HUES6 (cell line): ENCODE measurements at regions not wholly inside any gene's neighbourhood (a gene's known extent, or its start where the extent isn't known, plus 50 kb on each side); places are given as distances from the start of the nearest gene placed in this dataset.

Experiments used
- H3K27ac ChIP-seq: 2 replicates; pipeline ENCODE4 v1.7.0; 2013; ENCODE audit warnings: low read depth, mild to moderate bottlenecking, low read length, inconsistent platforms
- H3K27me3 ChIP-seq: 2 replicates; pipeline ENCODE4 v1.6.1; 2013; ENCODE audit warnings: low read length; ENCODE audit not compliant: control insufficient read depth, insufficient read depth
- H3K36me3 ChIP-seq: 2 replicates; pipeline ENCODE4 v1.6.1; 2013; ENCODE audit warnings: low read length; ENCODE audit not compliant: control insufficient read depth, insufficient read depth
- H3K4me1 ChIP-seq: 2 replicates; pipeline ENCODE4 v1.6.1; 2013; ENCODE audit warnings: low read length; ENCODE audit not compliant: control insufficient read depth, insufficient read depth
- H3K4me3 ChIP-seq: 2 replicates; pipeline ENCODE4 v1.5.1; 2013; ENCODE audit warnings: low read depth, low read length
- H3K9ac ChIP-seq: one replicate; pipeline ENCODE4 v1.6.1; 2013; ENCODE audit warnings: mild to moderate bottlenecking, low read length
- H3K9me3 ChIP-seq: 2 replicates; pipeline ENCODE4 v1.6.1; 2013; ENCODE audit warnings: low read depth, low read length; ENCODE audit not compliant: control insufficient read depth, insufficient read depth

DNA sequence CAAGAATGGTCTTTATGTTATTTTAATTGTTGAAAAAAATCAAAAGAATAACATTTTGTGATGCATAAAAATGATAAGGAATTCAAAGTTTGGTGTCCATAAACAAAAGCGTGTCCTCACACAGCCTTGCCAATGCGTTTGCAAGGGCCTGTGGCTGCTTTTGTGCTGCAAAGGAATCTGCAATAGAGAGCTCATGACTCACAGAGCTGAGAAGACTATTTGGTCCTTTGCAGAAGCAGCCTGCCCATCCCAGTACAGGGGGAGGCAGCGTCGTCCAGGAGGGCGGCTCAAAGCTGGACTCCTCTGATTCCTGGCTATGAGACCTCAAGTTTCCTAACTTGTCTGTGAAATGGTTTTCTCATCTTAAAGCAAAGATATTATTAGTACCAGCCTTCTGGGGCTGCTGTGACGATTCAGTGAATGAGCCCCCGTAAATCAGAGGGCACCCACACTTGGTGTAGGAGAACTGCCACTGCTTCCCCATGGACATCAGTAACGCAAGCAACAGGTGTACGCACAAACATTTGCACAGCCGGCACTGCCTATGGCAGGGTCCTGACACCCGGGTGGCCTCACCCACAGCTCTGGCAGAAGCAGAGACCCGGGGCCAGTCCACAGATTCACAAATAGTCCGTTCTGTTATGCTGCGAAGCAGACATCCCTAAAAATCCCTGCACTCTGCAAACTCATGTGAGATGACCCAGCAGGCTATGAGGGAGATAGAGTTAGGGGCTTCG is 70.6 kb upstream of the ASAP2 start:
- 0 out of 2 replicates have a peak, but pooled peaks cover 7% of the 10 kb centered on the region for H3K4me1 ChIP-seq
- H3K9ac ChIP-seq = no peak overlapping the region
- H3K36me3 ChIP-seq = no peaks in the 10 kb centered on the region
- H3K9me3 ChIP-seq = peaks cover 17% of the 10 kb centered on the region
- no peak overlapping the region for H3K4me3 ChIP-seq
- H3K27me3 ChIP-seq = peaks cover 12% of the 10 kb centered on the region
- H3K27ac ChIP-seq = no peak overlapping the region

DNA sequence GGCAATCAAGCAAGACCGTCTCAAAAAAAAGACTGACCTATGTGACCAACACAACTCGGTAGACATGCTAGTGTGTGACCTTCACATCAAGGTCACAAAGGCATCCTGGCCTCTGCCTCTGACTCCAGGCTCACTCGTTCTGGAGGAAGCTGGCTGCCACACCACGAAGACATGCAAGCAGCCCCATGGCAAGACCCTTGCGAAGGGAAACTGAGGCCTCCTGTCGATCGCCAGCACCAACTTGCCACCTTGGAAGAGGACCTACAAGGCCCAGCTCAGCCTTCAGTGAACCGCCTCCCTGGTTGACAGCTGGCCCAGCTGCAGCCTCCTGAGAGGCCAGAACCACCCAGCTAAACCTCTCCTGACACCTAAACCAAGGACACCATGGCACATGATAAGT is 79.3 kb upstream of the ASAP2 start:
- H3K9me3 ChIP-seq = peaks cover 16% of the 10 kb centered on the region
- H3K27me3 ChIP-seq = no peaks in the 10 kb centered on the region; the same call in 1 of the 2 replicates
- H3K4me3 ChIP-seq = no peak overlapping the region
- no peak overlapping the region for H3K27ac ChIP-seq
- H3K4me1 ChIP-seq = no peaks in the 10 kb centered on the region
- no peaks in the 10 kb centered on the region for H3K36me3 ChIP-seq
- H3K9ac ChIP-seq = no peak overlapping the region

DNA sequence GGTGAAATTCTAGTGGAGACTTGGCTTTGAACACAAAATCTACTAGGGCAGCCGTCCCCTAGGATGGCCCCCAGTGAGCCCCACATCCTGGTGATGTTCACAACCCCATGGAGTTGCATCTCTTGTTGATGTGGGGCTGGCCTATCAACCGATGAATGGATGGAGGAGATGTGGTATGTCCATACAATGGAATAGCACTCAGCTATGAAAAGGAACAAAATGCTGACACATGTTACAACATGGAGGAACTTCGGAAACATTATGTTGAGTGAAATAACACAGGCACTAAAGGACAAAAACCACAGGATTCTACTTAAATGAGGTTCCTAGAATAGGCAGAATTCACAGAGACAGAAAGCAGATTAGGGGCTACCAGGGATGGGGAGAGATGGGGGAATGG is 80.1 kb upstream of the ASAP2 start:
- peaks cover 16% of the 10 kb centered on the region for H3K9me3 ChIP-seq
- no peaks in the 10 kb centered on the region for H3K4me1 ChIP-seq
- no peak overlapping the region for H3K4me3 ChIP-seq

DNA sequence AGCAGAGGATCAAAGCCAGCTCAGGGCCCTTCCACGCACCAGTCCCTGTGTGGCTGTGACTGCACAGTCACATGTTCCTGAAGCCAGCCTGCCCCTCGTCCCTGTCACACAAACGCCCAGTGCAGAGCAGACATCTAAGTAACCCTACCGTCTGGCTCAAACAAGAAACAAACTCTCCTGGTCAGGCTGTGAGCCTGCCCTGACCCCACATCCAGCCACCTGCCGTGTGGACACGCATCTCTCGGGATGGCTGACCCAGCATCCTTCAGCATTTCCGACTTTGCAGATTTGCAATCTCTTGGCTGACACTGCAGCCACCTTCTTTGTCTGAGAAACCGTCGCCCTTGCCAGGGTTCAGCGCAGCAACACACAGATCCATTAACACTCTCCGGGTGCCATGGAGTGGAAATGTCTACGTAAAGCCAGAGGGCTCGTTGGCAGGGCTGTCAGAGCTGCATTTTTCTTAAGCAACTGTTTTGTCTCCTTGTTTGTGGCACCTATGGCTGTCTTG is 82.3 kb upstream of the ASAP2 start:
- H3K27me3 ChIP-seq = no peaks in the 10 kb centered on the region; the same call in 1 of the 2 replicates
- H3K4me3 ChIP-seq = no peak overlapping the region
- peaks cover 16% of the 10 kb centered on the region for H3K9me3 ChIP-seq
- H3K27ac ChIP-seq = no peak overlapping the region
- no peaks in the 10 kb centered on the region for H3K4me1 ChIP-seq
- H3K36me3 ChIP-seq = no peaks in the 10 kb centered on the region
- H3K9ac ChIP-seq = no peak overlapping the region

More for the DNA sequence above, 80.1 kb upstream of the ASAP2 start:
- Histone ChIP-seq H3K9ac (no peak overlapping the region), H3K27me3 (no peaks in the 10 kb centered on the region; the same call in 1 of the 2 replicates), H3K36me3 (no peaks in the 10 kb centered on the region), H3K27ac (no peak overlapping the region)

DNA sequence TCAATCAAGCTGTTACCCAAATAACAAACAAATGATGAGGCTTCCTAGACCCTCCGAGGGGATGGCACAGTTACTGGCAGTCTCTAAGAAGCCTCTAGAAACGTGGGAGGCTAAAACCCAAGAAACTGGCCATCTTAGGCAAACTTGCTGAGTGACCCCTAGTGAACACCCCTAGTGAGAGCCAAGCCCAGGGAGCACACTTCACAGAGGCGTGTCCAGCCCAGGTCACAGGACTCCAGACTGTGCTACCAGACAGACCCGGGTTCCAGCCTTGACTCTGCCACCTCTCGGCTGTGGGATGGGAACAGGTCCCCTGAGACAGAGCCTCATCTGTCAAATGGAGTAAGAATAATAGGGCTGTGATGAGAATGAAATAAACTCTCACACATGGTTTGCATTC is 83.5 kb upstream of the ASAP2 start:
- H3K27ac ChIP-seq = no peak overlapping the region
- H3K9ac ChIP-seq = no peak overlapping the region
- H3K27me3 ChIP-seq = no peaks in the 10 kb centered on the region; the same call in 1 of the 2 replicates
- no peaks in the 10 kb centered on the region for H3K36me3 ChIP-seq
- no peak overlapping the region for H3K4me3 ChIP-seq
- H3K9me3 ChIP-seq = peaks cover 16% of the 10 kb centered on the region
- H3K4me1 ChIP-seq = no peaks in the 10 kb centered on the region

DNA sequence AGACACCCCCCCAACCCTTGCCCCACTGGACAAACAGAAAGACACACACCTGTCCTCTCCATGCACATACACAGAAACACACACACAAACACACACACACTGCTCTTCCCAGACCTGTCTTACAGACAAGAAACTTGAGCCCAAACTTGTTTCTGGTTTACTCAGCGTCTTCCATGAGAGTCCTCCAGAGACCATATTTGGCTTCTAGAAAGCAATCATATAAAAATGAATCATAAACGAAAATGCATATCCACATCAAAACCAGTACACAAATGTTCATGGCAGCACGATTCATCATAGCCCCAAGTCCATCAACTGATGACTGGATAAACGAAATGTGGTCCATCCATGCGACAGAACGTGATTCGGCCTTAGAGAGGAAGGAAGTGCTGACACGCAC is 84.2 kb upstream of the ASAP2 start:
- H3K4me3 ChIP-seq = no peak overlapping the region
- H3K27ac ChIP-seq = no peak overlapping the region
- no peaks in the 10 kb centered on the region for H3K4me1 ChIP-seq
- H3K36me3 ChIP-seq = no peaks in the 10 kb centered on the region
- H3K9me3 ChIP-seq = peaks cover 15% of the 10 kb centered on the region
- no peak overlapping the region for H3K9ac ChIP-seq
- no peaks in the 10 kb centered on the region; the same call in 1 of the 2 replicates for H3K27me3 ChIP-seq

DNA sequence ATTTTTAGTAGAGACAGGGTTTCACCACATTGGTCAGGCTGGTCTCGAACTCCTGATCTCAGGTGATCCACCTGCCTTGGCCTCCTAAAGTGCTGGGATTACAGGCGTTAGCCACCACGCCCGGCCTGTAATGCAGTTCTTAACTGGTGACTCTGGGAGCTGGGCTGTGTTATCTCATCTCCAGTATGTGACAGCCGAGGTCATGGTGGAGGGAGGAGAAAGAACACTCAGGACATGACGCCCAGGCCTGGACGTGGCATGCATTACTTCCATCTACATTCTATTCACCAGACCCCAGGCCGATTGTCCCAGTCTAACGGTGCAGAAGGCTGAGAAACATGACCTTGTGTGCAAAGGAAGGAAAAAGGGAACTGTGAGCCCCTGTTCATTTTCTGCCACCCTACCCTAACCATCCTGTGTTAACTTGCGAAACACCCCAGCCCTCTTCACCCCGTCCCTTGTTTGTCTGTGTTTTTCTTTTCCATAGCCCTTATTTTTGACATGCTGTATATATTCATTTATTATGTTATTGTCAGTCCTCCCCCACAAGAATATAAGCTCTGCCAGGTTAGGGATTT is 88.1 kb upstream of the ASAP2 start:
- Histone ChIP-seq H3K9me3 (0 out of 2 replicates have a peak, but pooled peaks cover 2% of the 10 kb centered on the region), H3K4me1 (no peaks in the 10 kb centered on the region)

DNA sequence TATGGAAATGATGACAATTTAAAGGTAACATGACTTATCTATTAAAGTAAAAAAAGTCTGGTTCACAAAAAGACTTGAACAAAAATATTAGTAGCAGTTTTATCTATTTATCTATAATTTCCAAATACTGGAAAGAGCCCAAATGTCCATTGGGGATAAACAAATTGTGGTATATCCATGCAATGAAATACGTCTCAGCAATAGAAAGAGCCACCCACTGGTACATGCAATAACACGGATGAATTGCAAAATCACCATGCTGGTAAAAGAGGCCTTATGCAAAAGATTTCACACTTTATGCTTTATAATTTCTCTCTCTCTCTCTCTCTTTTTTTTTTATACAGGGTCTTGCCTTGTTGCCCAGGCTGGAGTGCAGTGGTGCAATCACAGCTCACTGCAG is 91.4 kb upstream of the ASAP2 start:
- H3K27ac ChIP-seq = no peak overlapping the region
- H3K36me3 ChIP-seq = no peaks in the 10 kb centered on the region
- 0 out of 2 replicates have a peak, but pooled peaks cover 2% of the 10 kb centered on the region for H3K9me3 ChIP-seq
- H3K4me1 ChIP-seq = peaks cover 10% of the 10 kb centered on the region; the same call in 1 of the 2 replicates
- H3K4me3 ChIP-seq = no peak overlapping the region
- H3K9ac ChIP-seq = no peak overlapping the region
- no peaks in the 10 kb centered on the region for H3K27me3 ChIP-seq

More for the DNA sequence above, 88.1 kb upstream of the ASAP2 start:
- Histone ChIP-seq H3K27ac (no peak overlapping the region), H3K4me3 (no peak overlapping the region), H3K9ac (no peak overlapping the region), H3K27me3 (no peaks in the 10 kb centered on the region), H3K36me3 (no peaks in the 10 kb centered on the region)

DNA sequence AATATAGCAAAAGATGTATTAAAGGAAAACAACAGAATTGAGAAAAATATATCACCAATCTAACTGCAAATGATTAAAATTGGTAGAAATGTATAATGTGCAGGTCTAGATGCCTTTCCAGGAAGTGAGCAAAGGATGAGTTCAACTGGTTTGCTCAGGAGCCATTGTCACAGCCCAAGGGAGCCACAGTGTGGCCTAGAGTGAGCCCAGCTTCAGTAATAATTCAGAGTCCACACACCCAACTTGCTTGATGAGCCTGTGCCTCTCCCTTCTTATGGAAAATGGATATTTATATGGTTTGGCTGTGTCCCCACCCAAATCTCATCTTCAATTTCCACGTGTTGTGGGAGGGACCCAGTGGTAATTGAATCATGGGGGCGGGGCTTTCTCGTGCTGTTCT is 92.2 kb upstream of the ASAP2 start:
- Histone ChIP-seq H3K4me3 (no peak overlapping the region), H3K9ac (no peak overlapping the region), H3K36me3 (no peaks in the 10 kb centered on the region), H3K4me1 (peaks cover 10% of the 10 kb centered on the region; the same call in 1 of the 2 replicates), H3K27ac (no peak overlapping the region), H3K9me3 (0 out of 2 replicates have a peak, but pooled peaks cover 2% of the 10 kb centered on the region), H3K27me3 (no peaks in the 10 kb centered on the region)

DNA sequence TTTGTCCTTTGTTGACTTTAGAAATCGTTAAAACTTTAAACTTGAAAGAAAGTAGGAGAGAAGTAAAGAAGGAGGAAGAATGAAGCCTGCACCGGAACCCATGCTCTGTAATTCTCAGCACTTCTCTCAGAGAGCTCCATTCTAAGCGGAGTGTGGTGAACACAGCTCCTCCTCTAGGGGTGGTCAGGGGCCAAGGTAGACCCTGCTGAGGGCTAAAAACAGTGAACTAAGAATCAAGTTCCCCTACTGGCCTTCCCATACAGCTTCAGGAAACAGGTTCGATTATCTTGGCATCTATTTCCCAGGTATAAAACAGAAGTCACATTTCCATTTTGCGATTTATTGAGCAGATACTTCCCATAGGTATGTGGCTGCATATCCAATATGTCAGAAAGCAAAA is 92.7 kb upstream of the ASAP2 start:
- Histone ChIP-seq H3K27me3 (no peaks in the 10 kb centered on the region), H3K4me3 (no peak overlapping the region), H3K27ac (no peak overlapping the region), H3K9ac (no peak overlapping the region), H3K4me1 (peaks cover 10% of the 10 kb centered on the region; the same call in 1 of the 2 replicates), H3K9me3 (0 out of 2 replicates have a peak, but pooled peaks cover 2% of the 10 kb centered on the region), H3K36me3 (no peaks in the 10 kb centered on the region)

DNA sequence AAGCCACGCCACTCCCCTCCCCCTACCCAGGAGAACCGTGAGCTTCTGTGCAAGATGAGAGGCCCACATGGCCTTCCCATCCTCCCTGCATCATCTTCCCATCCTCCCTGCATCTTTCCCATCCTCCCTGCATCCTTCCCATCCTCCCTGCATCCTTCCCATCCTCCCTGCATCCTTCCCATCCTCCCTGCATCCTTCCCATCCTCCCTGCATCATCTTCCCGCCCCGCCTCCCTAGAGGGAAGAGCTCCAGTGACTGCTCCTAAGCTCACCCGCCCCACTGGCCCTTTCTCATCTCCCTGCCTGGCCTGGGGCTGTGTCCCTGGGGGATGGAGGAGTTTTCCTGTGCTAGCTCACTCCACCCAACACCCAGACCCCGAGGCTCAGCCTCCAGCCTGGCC is 93.3 kb upstream of the ASAP2 start:
- Histone ChIP-seq H3K36me3 (no peaks in the 10 kb centered on the region), H3K9ac (no peak overlapping the region), H3K9me3 (0 out of 2 replicates have a peak, but pooled peaks cover 2% of the 10 kb centered on the region), H3K27me3 (no peaks in the 10 kb centered on the region), H3K27ac (no peak overlapping the region), H3K4me1 (peaks cover 10% of the 10 kb centered on the region; the same call in 1 of the 2 replicates), H3K4me3 (no peak overlapping the region)
